GM19438 (cell line): ENCODE measurements at regions not wholly inside any gene's neighbourhood (a gene's known extent, or its start where the extent isn't known, plus 50 kb on each side); places are given as distances from the start of the nearest gene placed in this dataset.
"Not testable (repeated sequence)": the region's sequence is repeated elsewhere in the genome, so short reads cannot be mapped to it uniquely, and the experiment has no call there.

ENCODE experiments used
- ATAC-seq: cut with Tn5 transposase; IDR thresholded peaks from one replicate; pipeline ENCODE4 v1.9.1; 2021; ENCODE audit warnings: low read depth; ENCODE audit not compliant: unreplicated experiment

GRCh38 chr15:98257290-98257689 lies 296.8 kb downstream of the ARRDC4 start:
- ATAC-seq, result no peak

GRCh38 chr15:98263787-98264186 lies 303.3 kb downstream of the ARRDC4 start:
- no peak for ATAC-seq

- ATAC-seq, result no peak
These were observed 305.8 kb downstream of the ARRDC4 start for GRCh38 chr15:98266295-98266694.

GRCh38 chr15:98268163-98268562 lies 307.7 kb downstream of the ARRDC4 start:
- no peak for ATAC-seq

- ATAC-seq, result no peak
These were observed 312.1 kb downstream of the ARRDC4 start for GRCh38 chr15:98272625-98273024.

GRCh38 chr15:98276018-98276417 lies 315.5 kb downstream of the ARRDC4 start:
- no peak for ATAC-seq

- no peak for ATAC-seq
These were observed 317.1 kb downstream of the ARRDC4 start for GRCh38 chr15:98277602-98278001.

- ATAC-seq, result no peak
These were observed 319.9 kb downstream of the ARRDC4 start for GRCh38 chr15:98280284-98280975.

- ATAC-seq, result no peak
These were observed 320.6 kb downstream of the ARRDC4 start for GRCh38 chr15:98281130-98281529.

- peak; percentile 73 for ATAC-seq
These were observed 322.3 kb downstream of the ARRDC4 start for GRCh38 chr15:98282656-98283332.

GRCh38 chr15:98286200-98286599 lies 325.7 kb downstream of the ARRDC4 start:
- no peak for ATAC-seq

GRCh38 chr15:98286831-98287230 lies 326.3 kb downstream of the ARRDC4 start:
- no peak for ATAC-seq

- ATAC-seq, result no peak
These were observed 327.6 kb downstream of the ARRDC4 start for GRCh38 chr15:98288091-98288590.

- no peak for ATAC-seq
These were observed 329.2 kb downstream of the ARRDC4 start for GRCh38 chr15:98289747-98290146.

GRCh38 chr15:98292442-98293240 lies 332.1 kb downstream of the ARRDC4 start:
- no peak for ATAC-seq

GRCh38 chr15:98294126-98294525 lies 333.6 kb downstream of the ARRDC4 start:
- ATAC-seq, result no peak

- ATAC-seq, result not testable (repeated sequence)
These were observed 334.7 kb downstream of the ARRDC4 start for GRCh38 chr15:98295101-98295759.

GRCh38 chr15:98296653-98297052 lies 336.1 kb downstream of the ARRDC4 start:
- ATAC-seq, result no peak

- no peak for ATAC-seq
These were observed 343.9 kb downstream of the ARRDC4 start for GRCh38 chr15:98304371-98304770.

GRCh38 chr15:98308117-98308516 lies 340.2 kb upstream of the IGF1R start:
- no peak for ATAC-seq
